ENCODE measurements at regions not wholly inside any gene's neighbourhood (a gene's known extent, or its start where the extent isn't known, plus 50 kb on each side); places are given as distances from the start of the nearest gene placed in this dataset.
"Not testable (repeated sequence)": the region's sequence is repeated elsewhere in the genome, so short reads cannot be mapped to it uniquely, and the experiment has no call there.

DNA sequence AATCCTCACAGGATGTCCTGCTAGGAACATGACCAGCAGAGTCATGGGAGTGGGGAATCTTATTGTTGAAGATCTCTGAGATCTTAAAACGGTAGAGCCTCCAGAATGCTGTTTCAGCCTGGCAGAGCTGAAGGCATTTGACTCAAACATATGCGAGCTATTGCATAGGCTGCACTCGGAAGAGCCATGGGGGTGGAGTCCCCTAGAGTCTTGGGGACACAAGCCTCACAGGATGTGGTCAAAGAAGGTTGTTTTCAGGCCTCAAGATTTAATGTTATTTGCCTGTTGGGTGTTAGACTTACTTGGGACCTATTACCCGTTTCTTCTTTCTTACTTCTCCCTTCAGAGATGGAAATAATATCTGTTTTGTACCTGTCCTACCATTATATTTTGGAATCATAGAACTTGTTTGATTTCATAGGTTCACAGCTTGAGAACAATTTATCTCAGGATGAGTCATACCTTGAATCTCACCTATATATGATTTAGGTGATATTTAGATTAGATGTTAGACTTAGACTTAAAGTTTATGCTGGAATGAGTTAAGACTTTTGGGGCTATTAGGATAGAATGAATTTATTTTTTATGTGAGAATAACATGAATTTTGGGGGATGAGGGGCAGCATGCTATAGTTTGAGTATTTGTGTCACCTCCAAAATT, 172.2 kb upstream of the ATP2B1 start:
- Mint-ChIP-seq H3K27me3 (ENCODE audit: low read depth) (no peaks in the 10 kb centered on the region), H3K9me3 (no peaks in the 10 kb centered on the region), H3K4me3 (peak overlapping the region; percentile 54), H3K36me3 (ENCODE audit: insufficient read depth) (peaks cover 2% of the 10 kb centered on the region), H3K4me1 (ENCODE audit: low read depth) (peaks cover 53% of the 10 kb centered on the region)
- ATAC-seq, result peak; percentile 84 to 87
- DNase-seq, result peak; percentile 9

DNA sequence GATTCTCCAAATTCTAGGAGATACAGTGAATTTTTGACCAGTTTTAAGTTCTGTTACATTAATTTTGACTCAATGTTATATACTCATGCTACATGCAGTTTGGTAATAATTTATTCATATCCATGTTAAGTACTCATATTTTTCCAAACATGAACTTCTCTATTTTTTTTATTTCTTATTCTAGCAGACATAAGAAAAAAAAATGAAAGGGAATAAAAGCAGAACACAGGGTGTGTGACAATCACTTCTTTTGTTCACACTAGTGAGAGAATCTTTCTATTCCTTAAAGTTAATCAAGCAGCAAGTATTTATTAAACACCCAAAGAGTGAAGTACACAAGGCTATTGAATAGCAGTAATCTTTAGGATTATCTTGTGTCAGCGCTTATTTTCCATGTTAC, 171.1 kb upstream of the ATP2B1 start:
- H3K4me3 Mint-ChIP-seq, result no peak overlapping the region
- no peak for ATAC-seq
- H3K9me3 Mint-ChIP-seq, result no peaks in the 10 kb centered on the region

DNA sequence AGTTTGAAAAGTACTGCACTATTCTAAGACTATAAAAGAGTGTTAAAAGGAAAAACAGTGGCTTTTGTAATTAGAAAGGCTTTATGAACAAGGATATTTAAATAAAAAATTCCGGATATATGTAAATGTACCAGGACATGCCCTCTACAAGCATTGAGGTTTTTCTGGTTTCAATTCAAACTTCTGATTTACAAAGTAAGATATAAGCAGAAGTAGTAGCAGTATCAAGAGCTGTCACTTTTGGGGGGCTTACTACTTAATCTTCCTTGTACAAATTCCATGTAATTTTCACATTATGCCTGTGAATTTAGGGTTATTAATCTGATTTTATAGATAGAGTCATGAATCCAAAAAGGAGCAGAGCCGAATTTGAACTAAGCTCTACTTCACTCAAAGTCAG, 170.3 kb upstream of the ATP2B1 start:
- Mint-ChIP-seq H3K27me3 (ENCODE audit: low read depth) (no peaks in the 10 kb centered on the region), H3K9me3 (no peaks in the 10 kb centered on the region), H3K36me3 (ENCODE audit: insufficient read depth) (peaks cover 2% of the 10 kb centered on the region), H3K4me3 (no peak overlapping the region), H3K4me1 (ENCODE audit: low read depth) (peaks cover 48% of the 10 kb centered on the region)
- DNase-seq, result no peak
- no peak for ATAC-seq

More for the DNA sequence above, 171.1 kb upstream of the ATP2B1 start:
- Mint-ChIP-seq H3K27me3 (ENCODE audit: low read depth) (no peaks in the 10 kb centered on the region), H3K36me3 (ENCODE audit: insufficient read depth) (peaks cover 2% of the 10 kb centered on the region), H3K4me1 (ENCODE audit: low read depth) (peaks cover 53% of the 10 kb centered on the region)
- DNase-seq, result no peak

DNA sequence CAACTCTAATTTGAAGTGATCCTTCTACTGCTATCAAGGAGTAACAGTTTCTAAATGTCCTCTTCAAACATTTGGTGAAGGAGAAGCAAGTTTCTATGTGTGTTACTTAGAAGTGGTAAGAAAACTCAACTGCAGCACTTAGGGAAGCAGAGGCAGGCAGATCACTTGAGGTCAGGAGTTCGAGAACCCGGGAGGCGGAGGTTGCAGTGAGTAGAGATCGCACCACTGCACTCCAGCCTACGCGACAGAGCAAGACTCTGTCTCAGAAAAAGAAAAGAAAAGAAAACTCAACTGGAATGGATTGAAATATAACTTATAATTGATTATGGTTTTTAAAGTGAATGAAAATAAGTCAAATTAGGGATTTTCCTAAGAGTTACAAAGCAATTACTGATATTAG, 169.7 kb upstream of the ATP2B1 start:
- H3K4me1 Mint-ChIP-seq (ENCODE audit: low read depth), result peaks cover 44% of the 10 kb centered on the region
- no peaks in the 10 kb centered on the region for H3K9me3 Mint-ChIP-seq
- H3K36me3 Mint-ChIP-seq (ENCODE audit: insufficient read depth), result peaks cover 2% of the 10 kb centered on the region
- no peak for ATAC-seq
- no peak for DNase-seq
- no peak overlapping the region for H3K4me3 Mint-ChIP-seq
- H3K27me3 Mint-ChIP-seq (ENCODE audit: low read depth), result no peaks in the 10 kb centered on the region

DNA sequence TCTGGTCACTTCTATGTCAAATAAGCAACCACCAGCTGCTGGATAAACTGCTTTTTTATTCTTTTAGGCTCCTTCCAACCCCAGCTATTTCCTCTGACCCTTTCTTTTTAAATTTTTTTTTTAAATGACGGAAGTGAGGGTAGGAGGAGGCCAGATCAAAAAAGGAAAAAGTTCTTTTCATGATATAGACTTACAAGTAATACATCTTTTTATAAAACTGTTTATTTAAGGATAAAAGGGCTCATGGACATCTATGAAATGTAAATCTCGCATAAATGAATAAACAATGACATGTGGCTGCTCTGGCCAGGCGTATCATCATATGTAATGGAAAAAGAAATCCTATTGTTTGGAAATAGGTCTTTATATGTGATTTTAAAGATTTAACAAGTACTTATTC, 169.0 kb upstream of the ATP2B1 start:
- ATAC-seq (no peak), DNase-seq (no peak)
- H3K4me3 Mint-ChIP-seq, result no peak overlapping the region
- no peaks in the 10 kb centered on the region for H3K27me3 Mint-ChIP-seq (ENCODE audit: low read depth)
- no peaks in the 10 kb centered on the region for H3K9me3 Mint-ChIP-seq
- peaks cover 2% of the 10 kb centered on the region for H3K36me3 Mint-ChIP-seq (ENCODE audit: insufficient read depth)
- peaks cover 38% of the 10 kb centered on the region for H3K4me1 Mint-ChIP-seq (ENCODE audit: low read depth)

DNA sequence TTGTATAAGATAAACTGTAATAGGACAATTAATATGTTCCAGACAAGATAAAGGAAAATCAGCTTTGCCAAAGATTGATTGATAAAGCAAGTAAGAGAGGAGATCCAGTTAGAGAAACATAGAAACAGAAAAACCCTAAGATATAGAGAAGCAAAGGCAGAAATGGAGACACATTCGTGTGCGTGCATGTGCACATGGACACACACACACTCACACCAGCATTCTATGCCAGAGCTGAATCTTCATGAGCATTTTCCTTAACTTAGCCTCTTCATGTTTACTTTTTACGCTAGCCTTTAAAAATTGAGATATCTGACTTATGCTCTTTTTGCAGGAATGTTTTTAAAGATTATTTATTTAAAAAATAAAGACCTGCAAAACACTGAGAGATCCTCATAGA, 168.5 kb upstream of the ATP2B1 start:
- Mint-ChIP-seq H3K4me3 (no peak overlapping the region), H3K36me3 (ENCODE audit: insufficient read depth) (peaks cover 2% of the 10 kb centered on the region), H3K27me3 (ENCODE audit: low read depth) (no peaks in the 10 kb centered on the region), H3K4me1 (ENCODE audit: low read depth) (peaks cover 35% of the 10 kb centered on the region), H3K9me3 (no peaks in the 10 kb centered on the region)
- no peak for ATAC-seq
- DNase-seq, result no peak

DNA sequence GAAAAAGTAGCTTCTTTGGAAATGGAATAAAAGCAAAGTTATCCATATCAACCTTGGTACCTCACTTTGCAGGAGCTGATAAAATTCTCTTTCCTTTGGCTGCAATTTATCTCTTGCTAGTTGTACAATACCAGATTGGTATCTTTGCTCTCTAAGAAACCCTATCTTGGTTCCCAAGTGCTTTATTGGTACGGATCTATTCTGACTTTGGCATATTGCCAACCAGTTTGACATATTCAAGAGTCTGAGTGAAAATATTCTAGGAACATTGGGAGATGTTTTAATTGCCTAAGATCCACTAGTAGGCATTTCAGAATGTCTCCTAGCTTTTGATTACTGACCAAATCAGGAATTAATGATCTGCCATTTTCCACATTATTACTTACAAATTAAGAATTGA, 167.2 kb upstream of the ATP2B1 start:
- H3K36me3 Mint-ChIP-seq (ENCODE audit: insufficient read depth), result no peaks in the 10 kb centered on the region
- peaks cover 22% of the 10 kb centered on the region for H3K4me1 Mint-ChIP-seq (ENCODE audit: low read depth)
- no peak overlapping the region for H3K4me3 Mint-ChIP-seq
- ATAC-seq, result no peak
- no peak for DNase-seq
- peaks cover 6% of the 10 kb centered on the region for H3K9me3 Mint-ChIP-seq
- H3K27me3 Mint-ChIP-seq (ENCODE audit: low read depth), result no peaks in the 10 kb centered on the region

DNA sequence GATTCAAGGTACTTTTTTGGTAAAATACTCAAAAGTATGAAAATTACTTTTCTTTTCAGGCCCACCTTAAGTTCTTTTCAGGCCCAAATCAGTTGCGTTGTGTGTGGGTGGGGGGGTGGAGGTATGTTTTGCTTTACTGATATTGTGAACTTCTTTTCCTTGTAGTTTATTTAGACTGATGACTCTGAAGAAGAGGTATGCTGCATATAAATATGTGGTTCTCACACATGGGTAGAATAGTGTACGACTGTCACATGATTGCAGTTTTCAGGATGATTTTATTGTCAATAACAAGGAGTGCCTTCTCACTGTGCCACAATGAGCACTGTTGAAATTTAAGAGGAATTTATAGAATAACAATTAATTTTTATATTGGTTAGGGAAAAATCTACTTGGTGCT, 166.6 kb upstream of the ATP2B1 start:
- Mint-ChIP-seq H3K27me3 (ENCODE audit: low read depth) (no peaks in the 10 kb centered on the region), H3K36me3 (ENCODE audit: insufficient read depth) (no peaks in the 10 kb centered on the region), H3K9me3 (peaks cover 9% of the 10 kb centered on the region), H3K4me1 (ENCODE audit: low read depth) (peaks cover 17% of the 10 kb centered on the region), H3K4me3 (no peak overlapping the region)
- DNase-seq (no peak), ATAC-seq (no peak)

DNA sequence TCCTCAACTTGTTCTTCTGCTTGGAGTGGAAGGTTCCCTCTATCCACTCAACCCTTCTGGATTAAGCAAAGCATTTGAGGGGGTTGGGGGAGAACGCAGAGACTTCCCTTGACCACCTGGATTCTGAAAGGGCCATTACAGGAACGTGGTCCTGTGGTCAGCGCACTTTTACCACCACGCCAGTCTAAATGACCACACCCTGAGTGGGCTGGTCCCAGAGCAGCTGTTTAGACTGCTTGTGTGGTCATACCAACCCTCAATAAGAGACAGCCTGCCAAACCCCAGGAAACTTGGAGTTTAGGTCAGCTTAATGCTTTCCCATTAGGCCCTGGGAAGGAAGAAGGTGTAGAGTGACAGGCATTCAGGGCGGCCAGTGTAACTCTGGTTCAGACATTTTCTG, 165.5 kb upstream of the ATP2B1 start:
- Mint-ChIP-seq H3K9me3 (peaks cover 11% of the 10 kb centered on the region), H3K36me3 (ENCODE audit: insufficient read depth) (no peaks in the 10 kb centered on the region)

DNA sequence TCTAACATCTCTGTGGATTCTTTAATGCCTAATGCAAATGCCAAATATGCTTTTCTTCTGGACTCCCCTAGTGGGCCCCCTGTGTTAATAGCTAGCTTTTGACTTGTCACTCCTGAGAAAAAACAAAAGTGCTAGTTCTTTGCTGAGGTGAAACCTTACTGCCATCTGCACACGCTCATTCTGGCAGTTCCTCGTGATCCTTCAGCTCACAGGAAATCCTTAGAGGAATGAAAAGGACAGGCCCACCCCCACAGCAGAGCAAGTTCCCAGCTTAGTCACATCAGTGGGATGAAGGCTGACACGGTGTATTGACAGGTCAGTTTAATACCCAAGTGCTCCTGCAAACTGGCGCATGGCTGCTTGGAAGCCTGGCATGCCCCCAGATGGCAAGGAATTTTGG, 165.1 kb upstream of the ATP2B1 start:
- Mint-ChIP-seq H3K4me1 (ENCODE audit: low read depth) (peaks cover 6% of the 10 kb centered on the region), H3K9me3 (peaks cover 11% of the 10 kb centered on the region), H3K27me3 (ENCODE audit: low read depth) (no peaks in the 10 kb centered on the region), H3K36me3 (ENCODE audit: insufficient read depth) (no peaks in the 10 kb centered on the region), H3K4me3 (no peak overlapping the region)
- DNase-seq (no peak), ATAC-seq (no peak)

More for the DNA sequence above, 165.5 kb upstream of the ATP2B1 start:
- Mint-ChIP-seq H3K27me3 (ENCODE audit: low read depth) (no peaks in the 10 kb centered on the region), H3K4me3 (no peak overlapping the region), H3K4me1 (ENCODE audit: low read depth) (peaks cover 10% of the 10 kb centered on the region)
- no peak for DNase-seq
- no peak for ATAC-seq

DNA sequence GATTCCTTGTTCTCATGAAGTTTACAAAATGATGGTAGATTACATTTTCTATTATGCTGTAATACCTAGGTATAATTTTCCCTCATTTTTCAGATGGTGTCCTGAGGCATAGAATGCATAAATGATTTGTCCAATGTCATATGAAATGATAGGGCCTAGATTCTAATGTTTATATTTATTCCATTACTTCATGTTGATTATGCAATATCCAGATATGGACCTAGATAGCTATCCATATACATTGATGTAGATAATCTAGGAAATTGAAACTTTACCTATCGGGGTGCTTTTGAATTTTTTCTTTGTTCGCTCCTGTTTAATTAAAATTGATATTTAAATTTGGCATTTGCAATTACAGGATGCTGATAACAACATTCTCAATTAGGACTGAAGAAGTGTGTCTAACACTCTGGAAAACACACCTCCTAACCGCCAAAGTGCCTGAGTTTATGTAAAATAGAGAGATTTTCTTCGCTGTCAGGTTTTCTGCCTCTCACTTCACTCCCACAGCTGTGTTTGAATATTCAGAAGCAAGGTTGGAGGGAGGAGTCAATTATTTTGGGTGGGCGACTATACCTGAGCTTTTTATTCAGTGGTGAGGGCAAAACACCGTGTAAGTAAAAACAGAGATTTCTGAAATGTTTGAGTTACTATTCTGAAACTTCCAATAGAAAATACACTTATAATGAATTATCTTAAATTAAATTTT, 164.4 kb upstream of the ATP2B1 start:
- Mint-ChIP-seq H3K36me3 (ENCODE audit: insufficient read depth) (no peaks in the 10 kb centered on the region), H3K9me3 (peaks cover 11% of the 10 kb centered on the region), H3K27me3 (ENCODE audit: low read depth) (no peaks in the 10 kb centered on the region), H3K4me1 (ENCODE audit: low read depth) (peaks cover 2% of the 10 kb centered on the region), H3K4me3 (no peak overlapping the region)
- DNase-seq (no peak), ATAC-seq (no peak)

DNA sequence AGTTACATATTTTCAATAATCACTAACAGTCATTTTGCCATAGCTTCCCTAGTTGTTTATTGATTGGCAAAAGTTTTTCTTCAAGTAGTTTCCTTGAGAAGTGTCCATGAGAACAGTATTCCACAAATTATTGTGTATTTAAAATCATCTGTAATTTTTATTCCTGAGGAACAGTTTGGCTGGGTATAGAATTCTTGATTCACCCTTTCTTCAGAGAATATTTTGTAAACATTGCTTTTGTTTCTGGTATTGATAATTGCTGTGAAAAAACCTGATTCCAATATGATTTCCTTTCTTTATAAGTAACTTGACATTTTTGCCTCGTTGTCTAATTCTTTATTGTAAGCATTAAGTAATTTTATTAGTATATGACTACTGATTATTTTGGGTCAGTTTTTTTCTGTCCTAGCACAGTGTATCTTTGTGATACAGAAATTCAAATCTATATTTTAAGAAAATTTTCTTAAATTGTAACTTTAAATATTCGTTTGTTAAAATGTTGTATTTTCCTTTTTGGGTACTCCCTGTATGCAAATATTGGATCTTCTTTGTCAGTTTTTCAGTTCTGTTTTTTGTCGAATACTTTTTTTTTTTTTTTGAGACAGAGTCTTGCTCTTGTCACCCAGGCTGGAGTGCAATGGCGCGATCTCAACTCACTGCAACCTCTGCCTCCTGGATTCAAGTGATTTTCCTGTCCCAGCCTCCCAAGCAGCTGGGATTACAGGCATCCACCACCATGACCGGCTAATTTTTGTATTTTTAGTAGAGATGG, 162.0 kb upstream of the ATP2B1 start:
- no peak overlapping the region for H3K4me3 Mint-ChIP-seq
- H3K9me3 Mint-ChIP-seq, result peaks cover 11% of the 10 kb centered on the region
- H3K27me3 Mint-ChIP-seq (ENCODE audit: low read depth), result no peaks in the 10 kb centered on the region
- no peak for ATAC-seq
- no peaks in the 10 kb centered on the region for H3K36me3 Mint-ChIP-seq (ENCODE audit: insufficient read depth)
- no peak for DNase-seq
- peaks cover 2% of the 10 kb centered on the region for H3K4me1 Mint-ChIP-seq (ENCODE audit: low read depth)

DNA sequence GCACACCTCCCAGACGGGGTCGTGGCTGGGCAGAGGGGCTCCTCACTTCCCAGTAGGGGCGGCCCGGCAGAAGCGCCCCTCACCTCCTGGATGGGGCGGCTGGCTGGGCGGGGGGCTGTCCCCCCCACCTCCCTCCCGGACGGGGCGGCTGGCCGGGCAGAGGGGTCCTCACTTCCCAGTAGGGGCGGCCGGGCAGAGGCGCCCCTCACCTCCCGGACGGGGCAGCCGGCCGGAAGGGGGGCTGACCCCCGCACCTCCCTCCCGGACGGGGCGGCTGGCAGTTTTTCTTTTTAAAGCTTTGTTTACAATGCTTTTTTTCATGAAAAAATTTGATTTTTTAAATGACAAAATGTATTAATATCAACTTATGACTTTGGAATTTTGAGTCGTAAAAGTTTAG, 159.0 kb upstream of the ATP2B1 start:
- Mint-ChIP-seq H3K9me3 (peaks cover 11% of the 10 kb centered on the region), H3K4me1 (ENCODE audit: low read depth) (peaks cover 25% of the 10 kb centered on the region)
- not testable (repeated sequence) for H3K36me3 Mint-ChIP-seq (ENCODE audit: insufficient read depth); ATAC-seq; H3K4me3 Mint-ChIP-seq; DNase-seq; H3K27me3 Mint-ChIP-seq (ENCODE audit: low read depth)

DNA sequence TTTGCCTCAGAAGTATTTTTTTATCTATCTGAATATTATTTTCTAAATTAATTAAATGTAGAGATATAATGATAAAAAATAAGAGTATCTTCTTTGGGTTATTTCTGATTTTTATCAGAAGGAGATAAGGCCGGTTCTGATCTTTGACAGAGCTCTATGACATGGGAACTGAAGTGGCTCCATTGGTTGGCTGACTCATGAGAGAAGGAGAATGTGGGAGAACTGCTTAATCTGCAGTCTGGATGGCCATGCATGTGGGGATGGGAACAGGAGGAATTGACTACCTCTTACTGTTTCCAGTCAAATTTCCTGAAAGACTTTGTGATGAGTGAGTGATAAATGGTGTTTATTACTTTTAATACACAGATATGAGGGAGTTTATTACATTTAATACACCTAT, 155.8 kb upstream of the ATP2B1 start:
- Mint-ChIP-seq H3K27me3 (ENCODE audit: low read depth) (no peaks in the 10 kb centered on the region), H3K4me1 (ENCODE audit: low read depth) (peaks cover 53% of the 10 kb centered on the region), H3K36me3 (ENCODE audit: insufficient read depth) (no peaks in the 10 kb centered on the region), H3K4me3 (no peak overlapping the region), H3K9me3 (no peaks in the 10 kb centered on the region)
- ATAC-seq, result no peak
- DNase-seq, result no peak

DNA sequence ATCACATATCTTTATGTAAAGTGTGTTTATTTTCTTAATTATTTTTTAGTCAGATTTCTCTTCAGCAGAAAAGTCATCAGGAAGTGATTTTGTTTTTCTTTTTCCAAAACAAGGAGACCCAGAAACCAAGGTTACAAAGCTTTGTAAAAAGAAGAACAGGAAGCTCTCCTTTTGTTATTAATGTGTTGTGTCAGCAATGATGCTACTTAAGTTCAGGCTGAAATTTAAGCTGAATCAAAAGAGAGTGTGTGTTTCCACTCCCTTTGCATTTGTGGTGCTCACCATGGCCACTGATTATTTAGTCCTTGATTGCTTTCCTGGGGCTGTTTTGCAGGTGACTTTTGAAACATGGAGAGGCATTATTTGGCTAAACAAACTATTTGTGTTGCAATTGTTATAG, 155.3 kb upstream of the ATP2B1 start:
- Mint-ChIP-seq H3K4me1 (ENCODE audit: low read depth) (peaks cover 57% of the 10 kb centered on the region), H3K36me3 (ENCODE audit: insufficient read depth) (no peaks in the 10 kb centered on the region), H3K27me3 (ENCODE audit: low read depth) (no peaks in the 10 kb centered on the region), H3K4me3 (peak overlapping the region; percentile 76), H3K9me3 (no peaks in the 10 kb centered on the region)
- DNase-seq (no peak), ATAC-seq (no peak)
